Gastrocnemius medialis (tissue), 4 donors: ENCODE measurements at regions not wholly inside any gene's neighbourhood (a gene's known extent, or its start where the extent isn't known, plus 50 kb on each side); places are given as distances from the start of the nearest gene placed in this dataset.

Experiments used
- CTCF ChIP-seq, 5 experiments: fragments of 450-650 bp in 3 of 5; fragments of 200-600 bp in 2 of 5; sonication (generic) in 2 of 5; IDR thresholded peaks in 4 of 5; conservative IDR thresholded peaks in 1 of 5; 1 replicate in 4 of 5; 2 replicates in 1 of 5; pipeline ENCODE4 v1.5.1; 2016 to 2019; ENCODE audit warnings: antibody characterized with exemption in 5 of 5, mild to moderate bottlenecking in 3 of 5, moderate library complexity in 3 of 5
- POLR2A ChIP-seq, 2 donors: fragments of 450-650 bp; IDR thresholded peaks; one replicate each; pipeline ENCODE4 v1.6.1; 2017; ENCODE audit warnings: antibody characterized with exemption in 2 of 2, mild to moderate bottlenecking in 2 of 2, moderate library complexity in 2 of 2

- TF ChIP-seq CTCF (IDR thresholded peaks at IDR 0.05 in 4 of 5, conservative IDR thresholded peaks at IDR 0.05 in 1 of 5) = no peak
- TF ChIP-seq POLR2A (IDR thresholded peaks at IDR 0.05) = no peak
Observed at GRCh38 chr4:112947616-112948015, 101.8 kb upstream of the ANK2 start.
